ENCODE measurements at regions not wholly inside any gene's neighbourhood (a gene's known extent, or its start where the extent isn't known, plus 50 kb on each side); places are given as distances from the start of the nearest gene placed in this dataset.
"Not testable (repeated sequence)": the region's sequence is repeated elsewhere in the genome, so short reads cannot be mapped to it uniquely, and the experiment has no call there.

GRCh38 chr20:5663396-5663795, 52.6 kb upstream of the GPCPD1 start:
- peaks cover 16% of the 10 kb centered on the region for H3K4me1 ChIP-seq (ENCODE audit: control insufficient read depth, extremely low read depth, insufficient read depth, low read length)
- no peak overlapping the region for H3K4me3 ChIP-seq (ENCODE audit: control insufficient read depth in 2 of 3, extremely low read depth in 1 of 3, insufficient read depth in 2 of 3, low read depth in 1 of 3, low read length in 3 of 3)
- FAIRE-seq (no peak), DNase-seq (ENCODE audit: low read depth, low spot score) (no peak)
- TF ChIP-seq CTCF (optimal IDR thresholded peaks at IDR 0.05 in 1 of 3, IDR thresholded peaks at IDR 0.05 in 1 of 3, conservative IDR thresholded peaks at IDR 0.05 in 1 of 3; ENCODE audit: extremely low read depth in 1 of 3, insufficient read depth in 2 of 3, low read length in 3 of 3) (no peak), EZH2 (IDR thresholded peaks at IDR 0.05; ENCODE audit: low read length) (no peak)
- no peaks in the 10 kb centered on the region for H3K36me3 ChIP-seq (ENCODE audit: control insufficient read depth in 2 of 2, extremely low read depth in 1 of 2, insufficient read depth in 2 of 2, low read length in 2 of 2)
- dilution Hi-C loops (cut with MboI; ENCODE audit: extremely low pct_ligation_motif_present, low sequenced_read_pairs) = no loop called here
- no peaks in the 10 kb centered on the region for H3K9me3 ChIP-seq (ENCODE audit: control insufficient read depth, low read depth, low read length)
- H3K27ac ChIP-seq (ENCODE audit: control insufficient read depth, insufficient read depth, low read length) = no peak overlapping the region
- no peaks in the 10 kb centered on the region for H3K79me2 ChIP-seq (ENCODE audit: control insufficient read depth, insufficient read depth, low read length)
- H3K9me1 ChIP-seq (ENCODE audit: control insufficient read depth, extremely low read depth, insufficient read depth, low read length) = no peaks in the 10 kb centered on the region
- no peaks in the 10 kb centered on the region for H4K20me1 ChIP-seq (ENCODE audit: control insufficient read depth, extremely low read depth, insufficient read depth, low read length)
- no peak overlapping the region for H3K4me2 ChIP-seq (ENCODE audit: control insufficient read depth, extremely low read depth, insufficient read depth, low read depth, low read length)
- H2AFZ ChIP-seq (ENCODE audit: control insufficient read depth, low read length) = no peak overlapping the region
- H3K27me3 ChIP-seq (ENCODE audit: control insufficient read depth, extremely low read depth, insufficient read depth, low read length) = no peaks in the 10 kb centered on the region
- H3K9ac ChIP-seq (ENCODE audit: control insufficient read depth, extremely low read depth, insufficient read depth, low read length) = no peak overlapping the region

- FAIRE-seq (no peak), DNase-seq (ENCODE audit: low read depth, low spot score) (no peak)
- dilution Hi-C loops (cut with MboI; ENCODE audit: extremely low pct_ligation_motif_present, low sequenced_read_pairs) = no loop called here
- no peaks in the 10 kb centered on the region for H3K9me3 ChIP-seq (ENCODE audit: control insufficient read depth, low read depth, low read length)
- H3K4me2 ChIP-seq (ENCODE audit: control insufficient read depth, extremely low read depth, insufficient read depth, low read depth, low read length) = no peak overlapping the region
- H4K20me1 ChIP-seq (ENCODE audit: control insufficient read depth, extremely low read depth, insufficient read depth, low read length) = no peaks in the 10 kb centered on the region
- no peaks in the 10 kb centered on the region for H3K36me3 ChIP-seq (ENCODE audit: control insufficient read depth in 2 of 2, extremely low read depth in 1 of 2, insufficient read depth in 2 of 2, low read length in 2 of 2)
- H3K79me2 ChIP-seq (ENCODE audit: control insufficient read depth, insufficient read depth, low read length) = no peaks in the 10 kb centered on the region
- TF ChIP-seq CTCF (optimal IDR thresholded peaks at IDR 0.05 in 1 of 3, IDR thresholded peaks at IDR 0.05 in 1 of 3, conservative IDR thresholded peaks at IDR 0.05 in 1 of 3; ENCODE audit: extremely low read depth in 1 of 3, insufficient read depth in 2 of 3, low read length in 3 of 3) (no peak), EZH2 (IDR thresholded peaks at IDR 0.05; ENCODE audit: low read length) (no peak)
- no peak overlapping the region for H3K27ac ChIP-seq (ENCODE audit: control insufficient read depth, insufficient read depth, low read length)
- no peaks in the 10 kb centered on the region for H3K9me1 ChIP-seq (ENCODE audit: control insufficient read depth, extremely low read depth, insufficient read depth, low read length)
- H3K27me3 ChIP-seq (ENCODE audit: control insufficient read depth, extremely low read depth, insufficient read depth, low read length) = no peaks in the 10 kb centered on the region
- no peak overlapping the region for H2AFZ ChIP-seq (ENCODE audit: control insufficient read depth, low read length)
- no peak overlapping the region for H3K9ac ChIP-seq (ENCODE audit: control insufficient read depth, extremely low read depth, insufficient read depth, low read length)
- no peak overlapping the region for H3K4me3 ChIP-seq (ENCODE audit: control insufficient read depth in 2 of 3, extremely low read depth in 1 of 3, insufficient read depth in 2 of 3, low read depth in 1 of 3, low read length in 3 of 3)
- peaks cover 14% of the 10 kb centered on the region for H3K4me1 ChIP-seq (ENCODE audit: control insufficient read depth, extremely low read depth, insufficient read depth, low read length)
These were observed 52.0 kb upstream of the GPCPD1 start for GRCh38 chr20:5662769-5663168.

GRCh38 chr20:5660756-5661155, 50.0 kb upstream of the GPCPD1 start:
- dilution Hi-C loops (cut with MboI; ENCODE audit: extremely low pct_ligation_motif_present, low sequenced_read_pairs); FAIRE-seq; H3K4me3 ChIP-seq (ENCODE audit: control insufficient read depth in 2 of 3, extremely low read depth in 1 of 3, insufficient read depth in 2 of 3, low read depth in 1 of 3, low read length in 3 of 3); DNase-seq (ENCODE audit: low read depth, low spot score); H3K4me2 ChIP-seq (ENCODE audit: control insufficient read depth, extremely low read depth, insufficient read depth, low read depth, low read length); H4K20me1 ChIP-seq (ENCODE audit: control insufficient read depth, extremely low read depth, insufficient read depth, low read length); H3K27ac ChIP-seq (ENCODE audit: control insufficient read depth, insufficient read depth, low read length); H3K79me2 ChIP-seq (ENCODE audit: control insufficient read depth, insufficient read depth, low read length); H3K27me3 ChIP-seq (ENCODE audit: control insufficient read depth, extremely low read depth, insufficient read depth, low read length); H2AFZ ChIP-seq (ENCODE audit: control insufficient read depth, low read length); H3K9me1 ChIP-seq (ENCODE audit: control insufficient read depth, extremely low read depth, insufficient read depth, low read length); H3K9ac ChIP-seq (ENCODE audit: control insufficient read depth, extremely low read depth, insufficient read depth, low read length); H3K36me3 ChIP-seq (ENCODE audit: control insufficient read depth in 2 of 2, extremely low read depth in 1 of 2, insufficient read depth in 2 of 2, low read length in 2 of 2); H3K9me3 ChIP-seq (ENCODE audit: control insufficient read depth, low read depth, low read length): not testable (repeated sequence)
- H3K4me1 ChIP-seq (ENCODE audit: control insufficient read depth, extremely low read depth, insufficient read depth, low read length) = peaks cover 25% of the 10 kb centered on the region
